Loucy (cell line): ENCODE measurements at regions not wholly inside any gene's neighbourhood (a gene's known extent, or its start where the extent isn't known, plus 50 kb on each side); places are given as distances from the start of the nearest gene placed in this dataset.

ENCODE experiments used
- H2AFZ ChIP-seq: fragments of 200-600 bp; sonication (generic); 2 replicates; pipeline ENCODE4 v1.6.0; 2016; ENCODE audit warnings: antibody characterized with exemption, mild to moderate bottlenecking, low read length, moderate library complexity
- H3F3A ChIP-seq: fragments of 200-600 bp; 2 replicates; pipeline ENCODE4 v1.6.0; 2016; ENCODE audit warnings: antibody characterized with exemption, low read depth, mild to moderate bottlenecking
- H3K27me3 ChIP-seq: fragments of 200-600 bp; sonication (generic); 2 replicates; pipeline ENCODE4 v1.6.1; 2014; ENCODE audit warnings: low read length, mild to moderate bottlenecking; ENCODE audit not compliant: insufficient read depth, poor library complexity, severe bottlenecking
- H3K36me3 ChIP-seq: fragments of 200-600 bp; sonication (generic); 2 replicates; pipeline ENCODE4 v1.6.1; 2016; ENCODE audit warnings: low read length; ENCODE audit not compliant: insufficient read depth
- H3K4me1 ChIP-seq: fragments of 200-600 bp; sonication (generic); 2 replicates; pipeline ENCODE4 v1.5.1; 2014; ENCODE audit warnings: low read length, mild to moderate bottlenecking; ENCODE audit not compliant: insufficient read depth, poor library complexity, severe bottlenecking
- H3K4me2 ChIP-seq: fragments of 200-600 bp; sonication (generic); 2 replicates; pipeline ENCODE4 v1.6.0; 2014; ENCODE audit warnings: antibody characterized with exemption, low read length, low read depth, mild to moderate bottlenecking; ENCODE audit not compliant: poor library complexity, severe bottlenecking
- H3K4me3 ChIP-seq: fragments of 200-600 bp; sonication (generic); 2 replicates; pipeline ENCODE4 v1.5.1; 2014; ENCODE audit warnings: low read length, mild to moderate bottlenecking, mixed read lengths; ENCODE audit not compliant: poor library complexity, severe bottlenecking
- H3K79me2 ChIP-seq: fragments of 200-600 bp; sonication (generic); 2 replicates; pipeline ENCODE4 v1.6.1; 2014; ENCODE audit warnings: low read length; ENCODE audit not compliant: insufficient read depth
- H3K9ac ChIP-seq: fragments of 200-600 bp; sonication (generic); 2 replicates; pipeline ENCODE4 v1.6.0; 2014; ENCODE audit warnings: mild to moderate bottlenecking, low read depth, low read length, moderate library complexity; ENCODE audit not compliant: poor library complexity, severe bottlenecking
- H3K9me2 ChIP-seq: fragments of 200-600 bp; sonication (generic); replicated peaks from 2 replicates; pipeline ENCODE4 v1.6.1; 2016; ENCODE audit warnings: low read depth, low read length, mixed read lengths
- H3K9me3 ChIP-seq: fragments of 200-600 bp; sonication (generic); 2 replicates; pipeline ENCODE4 v1.6.1; 2014; ENCODE audit warnings: mild to moderate bottlenecking, antibody characterized with exemption, low read length, low read depth; ENCODE audit not compliant: insufficient read depth
- H4K20me1 ChIP-seq: fragments of 200-600 bp; sonication (generic); 2 replicates; pipeline ENCODE4 v1.6.0; 2014; ENCODE audit warnings: antibody characterized with exemption, low read length, mild to moderate bottlenecking; ENCODE audit not compliant: insufficient read depth, poor library complexity, severe bottlenecking
- CTCF ChIP-seq: fragments of 200-600 bp; sonication (generic); conservative IDR thresholded peaks from 2 replicates; pipeline ENCODE4 v1.5.1; 2014; ENCODE audit warnings: mild to moderate bottlenecking, antibody characterized with exemption, low read length
- EZH2phosphoT487 ChIP-seq: fragments of 200-600 bp; IDR thresholded peaks from 2 replicates; pipeline ENCODE4 v1.6.1; 2018; ENCODE audit warnings: antibody characterized with exemption, mild to moderate bottlenecking, moderate library complexity, borderline replicate concordance

- Histone ChIP-seq H4K20me1 (no peaks in the 10 kb centered on the region), H3F3A (no peaks in the 10 kb centered on the region), H3K9me3 (peaks cover 8% of the 10 kb centered on the region; the same call in 1 of the 2 replicates), H3K4me2 (no peak overlapping the region), H2AFZ (no peak overlapping the region), H3K4me1 (no peaks in the 10 kb centered on the region), H3K79me2 (no peaks in the 10 kb centered on the region), H3K9me2 (no peaks in the 10 kb centered on the region), H3K36me3 (no peaks in the 10 kb centered on the region), H3K27me3 (no peaks in the 10 kb centered on the region), H3K4me3 (no peak overlapping the region), H3K9ac (no peak overlapping the region)
- TF ChIP-seq EZH2phosphoT487 (no peak), CTCF (no peak)
Measured at GRCh38 chr15:31569836-31570235, 243.2 kb downstream of the KLF13 start.

- H3K36me3 ChIP-seq: no peaks in the 10 kb centered on the region
- no peak for TF ChIP-seq EZH2phosphoT487
- no peak for TF ChIP-seq CTCF
- no peaks in the 10 kb centered on the region for H3K79me2 ChIP-seq
- H3K4me1 ChIP-seq: no peaks in the 10 kb centered on the region
- H4K20me1 ChIP-seq: no peaks in the 10 kb centered on the region
- no peaks in the 10 kb centered on the region for H3K9me2 ChIP-seq
- peaks cover 8% of the 10 kb centered on the region; the same call in 1 of the 2 replicates for H3K9me3 ChIP-seq
- H3K9ac ChIP-seq: no peak overlapping the region
- no peaks in the 10 kb centered on the region for H3F3A ChIP-seq
- H3K4me3 ChIP-seq: no peak overlapping the region
- no peaks in the 10 kb centered on the region for H3K27me3 ChIP-seq
- H2AFZ ChIP-seq: no peak overlapping the region
- no peak overlapping the region for H3K4me2 ChIP-seq
Measured at GRCh38 chr15:31570591-31570990, 244.0 kb downstream of the KLF13 start.

GRCh38 chr15:31571676-31572075, 245.0 kb downstream of the KLF13 start:
- H3K4me1 ChIP-seq: no peaks in the 10 kb centered on the region
- H3F3A ChIP-seq: no peaks in the 10 kb centered on the region
- H3K4me3 ChIP-seq: no peak overlapping the region
- H3K9me3 ChIP-seq: peaks cover 8% of the 10 kb centered on the region; the same call in 1 of the 2 replicates
- no peaks in the 10 kb centered on the region for H3K27me3 ChIP-seq
- H3K36me3 ChIP-seq: no peaks in the 10 kb centered on the region
- no peak overlapping the region for H3K9ac ChIP-seq
- no peaks in the 10 kb centered on the region for H4K20me1 ChIP-seq
- TF ChIP-seq EZH2phosphoT487 (no peak), CTCF (no peak)
- no peaks in the 10 kb centered on the region for H3K79me2 ChIP-seq
- no peak overlapping the region for H3K4me2 ChIP-seq
- no peak overlapping the region for H2AFZ ChIP-seq
- no peaks in the 10 kb centered on the region for H3K9me2 ChIP-seq
